GM18505 (cell line): ENCODE measurements at regions not wholly inside any gene's neighbourhood (a gene's known extent, or its start where the extent isn't known, plus 50 kb on each side); places are given as distances from the start of the nearest gene placed in this dataset.

Source experiments
- ATAC-seq: cut with Tn5 transposase; IDR thresholded peaks from one replicate; pipeline ENCODE4 v1.9.1; 2021; ENCODE audit not compliant: unreplicated experiment
- POLR2A ChIP-seq: IDR thresholded peaks from 4 replicates; pipeline ENCODE4 v1.6.1; 2011; ENCODE audit warnings: borderline replicate concordance; ENCODE audit not compliant: insufficient read depth, insufficient read length; ENCODE audit errors: extremely low read depth

- no peak for TF ChIP-seq POLR2A
- ATAC-seq: no peak
Observed at GRCh38 chr3:189096092-189096491, 75.7 kb upstream of the TPRG1 start.

DNA sequence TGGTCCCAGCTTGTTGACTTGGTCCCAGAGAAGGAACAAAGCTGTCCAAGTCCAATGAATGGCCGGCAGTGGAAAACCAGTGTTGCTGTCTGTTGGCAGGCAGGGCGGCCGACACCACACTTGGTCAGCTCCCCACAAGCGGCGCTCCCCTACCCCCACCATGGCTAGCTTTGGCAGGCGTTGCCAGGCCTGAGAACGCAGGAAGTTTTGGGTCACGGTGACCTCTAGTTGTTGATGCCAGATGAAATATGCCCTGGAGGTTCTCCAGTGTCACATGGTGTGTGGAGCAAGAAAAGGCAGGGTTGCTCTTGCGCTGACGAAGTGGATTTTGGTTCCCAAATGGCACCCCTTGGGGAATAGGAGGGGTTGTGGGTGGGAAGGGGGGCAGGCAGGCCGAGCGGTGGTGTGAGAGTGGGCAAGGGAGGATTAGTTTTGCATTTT is 72.7 kb upstream of the TPRG1 start:
- TF ChIP-seq POLR2A: no peak
- no peak for ATAC-seq

DNA sequence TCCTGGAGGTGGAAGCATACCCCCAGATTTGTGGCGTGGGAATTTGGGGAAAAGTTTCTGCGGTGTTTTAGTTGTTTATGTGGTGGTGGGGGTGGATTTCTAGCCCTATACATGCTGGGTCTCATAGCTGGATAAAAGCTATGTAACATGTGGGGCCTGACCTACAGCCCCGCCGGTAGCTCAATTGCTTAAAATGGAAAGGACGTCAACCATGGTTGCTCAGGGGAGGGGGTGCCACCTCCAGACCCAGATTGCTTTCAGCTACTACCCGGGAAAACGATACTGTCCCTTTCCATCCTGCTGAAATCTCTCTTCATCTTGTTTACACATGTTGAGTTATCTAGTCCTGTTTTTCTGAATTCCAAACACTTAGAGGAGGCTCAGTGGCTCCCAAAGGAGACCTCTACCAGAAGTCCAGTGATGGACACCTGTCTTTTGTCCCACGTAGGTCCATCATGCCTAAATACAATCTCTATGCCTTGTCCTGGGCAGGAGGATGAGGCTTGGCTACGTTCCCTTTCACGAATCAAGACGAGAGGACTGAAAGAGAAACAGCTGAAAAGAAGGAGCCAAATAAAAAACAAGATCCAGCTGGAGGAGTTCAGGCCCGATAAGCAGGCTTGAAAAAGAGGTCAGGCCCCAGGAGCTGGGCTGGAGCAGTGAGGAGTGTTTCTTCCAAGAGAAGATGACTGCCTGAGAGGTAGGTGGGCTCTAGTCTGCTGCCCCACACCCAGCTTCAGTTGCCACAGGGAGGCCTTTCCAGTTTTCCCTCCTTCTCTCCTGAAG is 72.1 kb upstream of the TPRG1 start:
- no peak for ATAC-seq
- TF ChIP-seq POLR2A: no peak

DNA sequence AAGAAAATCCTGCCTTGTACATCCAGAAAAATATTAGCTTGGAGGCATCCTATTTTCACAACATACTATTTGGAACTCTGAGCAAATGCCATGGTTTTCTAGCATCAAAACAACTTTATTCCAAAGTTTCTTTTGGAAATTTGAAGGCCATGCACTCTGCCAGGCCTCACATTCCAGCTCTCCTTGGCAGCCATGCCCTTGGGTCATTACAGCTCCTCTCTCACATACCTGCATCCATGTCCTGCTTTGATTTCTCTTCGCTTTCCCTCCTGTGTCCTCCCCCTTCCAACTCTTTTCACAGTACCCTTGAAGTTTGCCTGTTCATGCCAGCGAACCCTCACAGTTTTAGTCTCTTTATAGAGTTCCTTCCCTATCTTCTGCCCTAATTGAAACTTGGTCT is 70.9 kb upstream of the TPRG1 start:
- TF ChIP-seq POLR2A: no peak
- no peak for ATAC-seq

DNA sequence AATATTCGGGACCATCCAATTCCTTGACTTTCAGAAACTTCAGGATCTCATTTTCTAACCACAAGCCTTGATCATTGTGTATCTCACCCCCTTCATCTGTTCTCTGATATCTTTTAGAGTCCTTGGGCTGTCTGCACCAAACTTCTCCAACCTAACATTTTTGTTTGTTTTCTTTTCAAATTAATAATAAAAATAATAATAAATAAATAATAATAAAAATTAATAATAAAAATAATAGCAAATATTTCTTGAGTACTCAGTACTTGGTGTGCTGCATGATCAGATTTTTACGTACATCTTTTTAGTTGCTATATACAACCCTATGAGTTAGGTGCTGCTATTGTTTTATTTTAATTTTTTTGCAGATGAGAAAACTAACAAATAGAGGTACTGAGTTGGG is 70.2 kb upstream of the TPRG1 start:
- no peak for TF ChIP-seq POLR2A

DNA sequence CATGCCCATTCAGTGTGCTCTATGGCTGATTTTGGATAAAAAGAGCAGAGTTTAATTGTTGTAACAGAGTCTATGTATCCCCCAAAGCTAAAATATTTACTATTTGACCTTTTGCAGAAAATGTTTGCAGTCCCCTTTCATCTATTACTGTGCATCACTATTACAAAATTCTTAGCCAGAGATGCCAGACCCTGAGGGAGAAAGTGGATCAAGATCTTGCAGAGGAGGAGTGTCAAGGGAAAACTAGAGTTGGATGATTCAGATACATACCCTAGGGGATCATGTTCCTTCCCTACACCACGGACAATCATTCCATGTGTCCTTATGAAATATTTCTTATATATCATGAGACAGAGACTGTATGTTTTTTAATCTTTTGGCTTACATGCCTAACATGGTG is 68.6 kb upstream of the TPRG1 start:
- ATAC-seq: no peak
- no peak for TF ChIP-seq POLR2A

More for the DNA sequence above, 70.2 kb upstream of the TPRG1 start:
- no peak for ATAC-seq

DNA sequence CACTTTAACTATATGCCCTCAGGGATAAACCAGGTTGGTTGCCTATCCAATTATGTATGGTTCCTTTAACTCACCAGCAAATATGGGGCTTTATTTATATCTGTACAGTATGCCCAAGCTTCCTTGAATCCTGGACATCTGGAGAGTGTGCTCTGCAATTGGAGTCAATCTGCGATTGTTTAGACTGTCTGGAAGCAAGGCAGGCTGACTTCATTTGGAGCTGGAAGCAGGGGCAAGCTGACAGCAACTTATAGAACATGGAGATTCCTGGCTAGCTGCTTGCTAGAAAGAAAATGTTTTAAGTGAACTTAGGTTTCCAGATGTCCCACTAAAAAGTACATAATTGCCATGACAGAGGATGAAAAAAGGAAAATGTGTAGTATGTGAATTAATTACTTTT is 63.7 kb upstream of the TPRG1 start:
- no peak for TF ChIP-seq POLR2A
- ATAC-seq: no peak

DNA sequence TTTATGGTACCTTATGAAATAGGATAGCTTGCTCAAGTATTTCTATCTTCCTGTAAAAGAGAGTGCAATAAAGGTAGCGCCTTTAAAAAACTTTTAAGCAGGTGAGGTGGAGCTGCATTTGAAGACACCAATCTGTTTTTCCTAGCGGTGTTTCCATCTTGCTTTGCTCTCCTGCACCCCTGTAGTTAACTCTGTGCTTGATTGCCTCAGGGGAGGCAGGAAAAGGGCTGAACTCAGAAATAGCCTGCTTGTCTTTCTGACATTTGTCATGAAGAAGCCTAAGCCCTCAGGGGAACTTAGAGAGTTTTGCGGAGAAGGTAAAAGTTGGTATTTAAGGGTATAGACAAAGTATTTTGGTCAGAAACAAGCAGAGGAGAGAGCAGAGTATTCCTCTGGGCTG is 63.0 kb upstream of the TPRG1 start:
- no peak for ATAC-seq
- TF ChIP-seq POLR2A: no peak

DNA sequence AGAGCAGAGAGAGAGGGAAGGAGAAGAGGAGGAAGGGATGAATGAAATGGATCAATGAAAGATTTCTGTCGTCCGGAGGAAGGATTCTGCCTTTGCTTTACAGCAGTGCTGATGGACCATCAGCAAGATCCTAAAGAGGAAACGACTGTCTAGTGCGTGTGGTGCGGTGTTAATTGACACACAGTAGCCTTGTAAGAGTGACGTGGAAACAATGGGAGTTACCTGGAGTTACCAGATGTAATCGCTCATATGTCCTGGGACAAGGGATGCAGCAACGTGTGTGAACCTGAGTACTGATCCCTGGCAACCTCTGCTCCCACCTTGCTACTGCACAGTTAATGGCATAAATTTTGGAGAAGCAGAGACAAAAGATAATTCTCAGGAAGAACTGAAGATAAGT is 62.6 kb upstream of the TPRG1 start:
- TF ChIP-seq POLR2A: no peak
- no peak for ATAC-seq

GRCh38 chr3:189117087-189117486 is 54.7 kb upstream of the TPRG1 start:
- TF ChIP-seq POLR2A: no peak
- no peak for ATAC-seq

GRCh38 chr3:189118896-189119295 is 52.9 kb upstream of the TPRG1 start:
- ATAC-seq: no peak
- TF ChIP-seq POLR2A: no peak

DNA sequence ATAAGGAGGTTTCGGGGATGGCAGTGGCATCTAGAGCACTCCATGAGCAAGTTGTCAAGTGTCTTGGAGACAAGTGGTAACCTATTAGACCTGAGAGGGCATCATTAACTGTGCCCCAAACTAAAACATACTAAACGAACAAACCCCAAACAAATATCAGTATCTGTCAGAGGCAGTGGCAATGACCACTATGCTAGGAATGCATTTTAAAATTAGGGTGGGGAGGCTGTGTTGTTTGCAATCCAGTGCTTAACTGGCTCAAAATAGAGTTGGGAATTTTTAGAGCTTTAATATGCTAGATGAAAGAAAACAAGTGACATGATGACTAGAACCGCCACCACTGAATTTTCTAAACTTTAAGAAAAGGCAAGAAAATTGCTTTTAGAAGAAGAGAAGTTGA is 51.8 kb upstream of the TPRG1 start:
- no peak for ATAC-seq

DNA sequence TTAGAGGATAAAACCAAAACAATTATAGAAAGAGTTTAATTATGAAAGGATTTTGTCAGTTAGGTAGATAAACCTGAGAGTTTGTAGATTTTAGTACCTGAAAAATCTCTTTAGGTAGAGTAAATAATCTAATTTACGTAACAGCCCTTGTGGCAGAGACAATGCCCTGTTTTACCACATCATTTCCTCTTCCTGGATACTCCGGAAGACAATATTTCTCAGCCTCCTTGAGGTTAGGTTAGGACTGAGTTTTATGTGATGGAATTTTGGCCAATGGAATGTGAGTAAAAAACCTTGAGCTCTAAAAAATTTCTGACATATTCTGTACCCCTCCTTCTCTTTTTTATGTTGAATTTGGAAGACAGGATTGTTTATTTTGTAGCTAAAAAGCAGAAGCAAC is 50.7 kb upstream of the TPRG1 start:
- ATAC-seq: no peak

More for the DNA sequence above, 51.8 kb upstream of the TPRG1 start:
- no peak for TF ChIP-seq POLR2A

More for the DNA sequence above, 50.7 kb upstream of the TPRG1 start:
- no peak for TF ChIP-seq POLR2A
